ENCODE measurements at regions not wholly inside any gene's neighbourhood (a gene's known extent, or its start where the extent isn't known, plus 50 kb on each side); places are given as distances from the start of the nearest gene placed in this dataset.

DNA sequence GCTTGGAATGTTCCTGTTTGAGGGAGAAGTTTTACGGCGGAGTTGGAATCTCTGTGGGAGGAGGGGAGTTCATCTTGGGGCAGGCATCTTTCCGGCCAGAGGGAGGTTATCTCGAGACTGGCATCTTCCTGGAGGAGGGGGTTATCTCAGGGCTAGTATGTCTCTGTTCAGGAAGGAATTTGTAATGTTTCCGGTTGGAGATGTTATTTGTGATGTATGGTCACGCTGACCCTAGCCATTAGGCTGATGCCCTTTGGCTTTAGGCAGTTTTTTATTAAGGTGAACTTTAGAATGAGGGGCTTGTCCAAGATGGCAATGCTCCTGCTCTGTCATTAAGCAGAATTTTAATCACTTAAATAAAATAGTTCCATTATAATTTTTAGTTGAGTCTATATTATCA is 449.7 kb downstream of the PCDH10 start:
- no peak overlapping the region for H2AFZ ChIP-seq (replicated peaks; ENCODE audit: low read length, poor library complexity)
- DNase-seq, result no peak
- H4K20me1 ChIP-seq (ENCODE audit: insufficient read depth, low read length), result no peaks in the 10 kb centered on the region
- H2BK120ac ChIP-seq (ENCODE audit: low read depth, low read length), result no peak overlapping the region
- WGBS, 2 experiments (ENCODE audit: extremely low coverage in 2 of 2, insufficient read length in 1 of 2), result 30% methylated on average over 2 of the region's 6 CpGs; no CpG with 5 or more reads in 1 of the 2 experiments
- no peak overlapping the region for H4K5ac ChIP-seq (ENCODE audit: low read depth, low read length)
- H2BK5ac ChIP-seq (ENCODE audit: low read depth, low read length, poor library complexity, severe bottlenecking), result no peak overlapping the region
- CTCF ChIA-PET, result no interaction called here
- TF ChIP-seq CEBPB (IDR thresholded peaks at IDR 0.05; ENCODE audit: low read depth, low read length) (no peak), RAD21 (IDR thresholded peaks at IDR 0.05; ENCODE audit: low read length) (no peak), MAZ (IDR thresholded peaks at IDR 0.05; ENCODE audit: borderline replicate concordance, low read depth, low read length) (no peak), POLR2A (IDR thresholded peaks at IDR 0.05; ENCODE audit: low read depth, low read length) (no peak), USF2 (IDR thresholded peaks at IDR 0.05; ENCODE audit: low read depth, low read length) (no peak), CHD1 (IDR thresholded peaks at IDR 0.05; ENCODE audit: low read depth, low read length) (no peak), BHLHE40 (IDR thresholded peaks at IDR 0.05; ENCODE audit: low read depth, low read length) (no peak), RFX5 (IDR thresholded peaks at IDR 0.05; ENCODE audit: low read depth, low read length) (no peak), FOS (IDR thresholded peaks at IDR 0.05; ENCODE audit: low read depth, low read length) (no peak), MAFK (IDR thresholded peaks at IDR 0.05; ENCODE audit: low read depth, low read length) (no peak), SMC3 (IDR thresholded peaks at IDR 0.05; ENCODE audit: low read depth, low read length) (no peak), NFE2L2 (IDR thresholded peaks at IDR 0.05; ENCODE audit: low read depth, low read length) (no peak), CTCF (conservative IDR thresholded peaks at IDR 0.05; ENCODE audit: low read depth, low read length) (no peak), MXI1 (IDR thresholded peaks at IDR 0.05; ENCODE audit: borderline replicate concordance, low read depth, low read length) (no peak), ELK1 (IDR thresholded peaks at IDR 0.05; ENCODE audit: borderline replicate concordance, low read depth, low read length) (no peak), RCOR1 (IDR thresholded peaks at IDR 0.05; ENCODE audit: insufficient replicate concordance, low read length) (no peak)
- H3K27ac ChIP-seq (ENCODE audit: insufficient read depth, low read length), result no peak overlapping the region
- no peaks in the 10 kb centered on the region for H3K36me3 ChIP-seq (ENCODE audit: control insufficient read depth, insufficient read depth, low read length)
- no peaks in the 10 kb centered on the region for H3K27me3 ChIP-seq (ENCODE audit: control insufficient read depth, insufficient read depth, low read length)
- H3K4me2 ChIP-seq (ENCODE audit: low read depth, low read length), result no peak overlapping the region
- intact Hi-C loops (cut with micrococcal nuclease) (no loop called here), dilution Hi-C loops (cut with HindIII; ENCODE audit: low sequenced_read_pairs, unreplicated experiment) (no loop called here), in situ Hi-C loops (cut with MboI; ENCODE audit: low sequenced_read_pairs) (no loop called here)
- H3K56ac ChIP-seq (ENCODE audit: extremely low read depth, insufficient read depth, low read length), result no peak overlapping the region
- H2BK15ac ChIP-seq (ENCODE audit: low read depth, low read length), result no peak overlapping the region
- H3K9ac ChIP-seq (ENCODE audit: low read depth, low read length), result no peak overlapping the region
- POLR2A ChIA-PET (ENCODE audit: unreplicated experiment), result no interaction called here
- H3K23ac ChIP-seq (ENCODE audit: low read depth, low read length), result no peak overlapping the region
- H3K14ac ChIP-seq (replicated peaks; ENCODE audit: low read depth, low read length), result no peak overlapping the region
- H2AK5ac ChIP-seq (ENCODE audit: low read depth, low read length), result no peak overlapping the region
- no peaks in the 10 kb centered on the region for H3K79me1 ChIP-seq (ENCODE audit: low read depth in 1 of 2, low read length in 2 of 2)
- H2BK20ac ChIP-seq (ENCODE audit: low read depth, low read length), result no peak overlapping the region
- no peak overlapping the region for H3K4me3 ChIP-seq (ENCODE audit: insufficient read depth, low read depth, low read length)
- no peak for ATAC-seq (ENCODE audit: low read depth)
- no peak overlapping the region for H3K18ac ChIP-seq (ENCODE audit: low read depth, low read length)
- no peak overlapping the region for H4K91ac ChIP-seq (ENCODE audit: insufficient read depth, low read depth, low read length)
- no peaks in the 10 kb centered on the region for H3K4me1 ChIP-seq (ENCODE audit: control insufficient read depth, insufficient read depth, low read length)
- no peaks in the 10 kb centered on the region; the same call in 1 of the 2 replicates for H3K9me3 ChIP-seq (ENCODE audit: control insufficient read depth, insufficient read depth, low read length)
- H3K9me1 ChIP-seq (ENCODE audit: insufficient read depth, low read length), result no peaks in the 10 kb centered on the region
- no peak overlapping the region for H4K8ac ChIP-seq (ENCODE audit: low read depth in 2 of 2, low read length in 2 of 2)
- H3K4ac ChIP-seq (ENCODE audit: low read depth, low read length), result no peak overlapping the region
- BruUV-seq (replicated peaks), result no TSS peak
- no peak overlapping the region for H2AK9ac ChIP-seq (replicated peaks; ENCODE audit: low read depth, low read length, poor library complexity)

Data from IMR-90 (cell line).